ENCODE measurements at regions not wholly inside any gene's neighbourhood (a gene's known extent, or its start where the extent isn't known, plus 50 kb on each side); places are given as distances from the start of the nearest gene placed in this dataset.
"Not testable (repeated sequence)": the region's sequence is repeated elsewhere in the genome, so short reads cannot be mapped to it uniquely, and the experiment has no call there.

DNA sequence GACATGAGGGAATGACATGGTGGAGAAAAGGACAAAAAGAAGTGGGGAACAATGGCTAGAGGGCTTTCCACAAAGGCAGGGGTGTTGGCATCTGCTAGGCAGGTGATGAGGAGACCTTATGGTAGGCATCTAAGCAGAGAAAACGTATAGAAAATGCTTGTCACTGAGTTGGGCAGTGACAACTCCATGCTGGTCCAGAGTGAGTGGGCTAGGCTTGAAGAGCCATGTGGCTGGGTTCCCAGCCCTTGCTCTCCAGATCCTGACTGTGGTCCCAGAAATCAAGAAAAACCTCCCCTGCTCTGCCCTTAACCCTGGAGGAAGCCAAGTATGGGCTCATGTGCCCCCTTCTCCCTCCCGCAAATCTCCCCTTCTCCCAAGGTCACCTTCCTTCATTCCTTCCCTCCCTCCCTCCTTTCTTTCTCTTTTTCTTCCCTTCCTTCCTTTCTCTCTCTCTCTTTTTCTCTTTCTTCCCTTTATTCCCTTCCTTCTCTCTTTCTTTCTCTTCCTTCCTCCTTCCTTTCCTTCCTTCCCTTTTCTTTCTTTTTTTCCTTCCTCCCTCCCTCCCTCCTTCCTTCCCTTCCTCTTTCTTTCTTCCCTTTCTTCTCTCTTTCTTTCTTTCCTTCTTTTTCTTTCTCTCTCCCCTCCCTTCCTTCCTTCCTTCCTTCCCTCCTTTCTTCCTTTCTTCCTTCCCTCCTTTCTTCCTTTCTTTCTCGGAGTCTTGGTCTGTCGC, 102.8 kb downstream of the NAV1 start:
- Histone ChIP-seq H3K36me3 (no peaks in the 10 kb centered on the region), H3K27ac (peak overlapping the region; percentile 46 to 54), H3K9me3 (no peaks in the 10 kb centered on the region), H3K27me3 (no peaks in the 10 kb centered on the region), H3K4me3 (no peak overlapping the region), H3K4me1 (no peaks in the 10 kb centered on the region)
- no peak for DNase-seq
- intact Hi-C loops (cut with DNase I; ENCODE audit: low total_unique reads) = no loop called here
- TF ChIP-seq POLR2A (IDR thresholded peaks at IDR 0.05) = no peak
- TF ChIP-seq, protein P1, sequence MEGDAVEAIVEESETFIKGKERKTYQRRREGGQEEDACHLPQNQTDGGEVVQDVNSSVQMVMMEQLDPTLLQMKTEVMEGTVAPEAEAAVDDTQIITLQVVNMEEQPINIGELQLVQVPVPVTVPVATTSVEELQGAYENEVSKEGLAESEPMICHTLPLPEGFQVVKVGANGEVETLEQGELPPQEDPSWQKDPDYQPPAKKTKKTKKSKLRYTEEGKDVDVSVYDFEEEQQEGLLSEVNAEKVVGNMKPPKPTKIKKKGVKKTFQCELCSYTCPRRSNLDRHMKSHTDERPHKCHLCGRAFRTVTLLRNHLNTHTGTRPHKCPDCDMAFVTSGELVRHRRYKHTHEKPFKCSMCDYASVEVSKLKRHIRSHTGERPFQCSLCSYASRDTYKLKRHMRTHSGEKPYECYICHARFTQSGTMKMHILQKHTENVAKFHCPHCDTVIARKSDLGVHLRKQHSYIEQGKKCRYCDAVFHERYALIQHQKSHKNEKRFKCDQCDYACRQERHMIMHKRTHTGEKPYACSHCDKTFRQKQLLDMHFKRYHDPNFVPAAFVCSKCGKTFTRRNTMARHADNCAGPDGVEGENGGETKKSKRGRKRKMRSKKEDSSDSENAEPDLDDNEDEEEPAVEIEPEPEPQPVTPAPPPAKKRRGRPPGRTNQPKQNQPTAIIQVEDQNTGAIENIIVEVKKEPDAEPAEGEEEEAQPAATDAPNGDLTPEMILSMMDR (IDR thresholded peaks at IDR 0.05) = no peak

DNA sequence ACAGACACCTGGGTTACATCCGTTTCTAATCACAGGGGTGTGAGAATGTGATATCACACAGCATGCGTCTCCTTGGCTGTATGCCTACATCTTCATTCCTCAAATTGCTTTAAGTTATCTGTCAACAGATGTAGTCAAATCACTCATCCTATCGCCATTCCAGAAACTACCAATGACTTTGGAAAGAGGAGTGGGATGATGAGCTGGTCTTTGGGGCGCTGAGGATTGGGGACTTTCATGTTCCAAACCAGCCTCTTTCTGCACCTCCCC, 104.8 kb downstream of the NAV1 start:
- no peak for TF ChIP-seq POLR2A (IDR thresholded peaks at IDR 0.05)
- TF ChIP-seq, protein P1 (IDR thresholded peaks at IDR 0.05) = no peak
- no peaks in the 10 kb centered on the region for H3K27me3 ChIP-seq
- no peaks in the 10 kb centered on the region for H3K36me3 ChIP-seq
- no peaks in the 10 kb centered on the region for H3K4me1 ChIP-seq
- intact Hi-C loops (cut with DNase I; ENCODE audit: low total_unique reads) = no loop called here
- H3K4me3 ChIP-seq = no peak overlapping the region
- H3K9me3 ChIP-seq = no peaks in the 10 kb centered on the region
- no peak overlapping the region for H3K27ac ChIP-seq
- DNase-seq = no peak

DNA sequence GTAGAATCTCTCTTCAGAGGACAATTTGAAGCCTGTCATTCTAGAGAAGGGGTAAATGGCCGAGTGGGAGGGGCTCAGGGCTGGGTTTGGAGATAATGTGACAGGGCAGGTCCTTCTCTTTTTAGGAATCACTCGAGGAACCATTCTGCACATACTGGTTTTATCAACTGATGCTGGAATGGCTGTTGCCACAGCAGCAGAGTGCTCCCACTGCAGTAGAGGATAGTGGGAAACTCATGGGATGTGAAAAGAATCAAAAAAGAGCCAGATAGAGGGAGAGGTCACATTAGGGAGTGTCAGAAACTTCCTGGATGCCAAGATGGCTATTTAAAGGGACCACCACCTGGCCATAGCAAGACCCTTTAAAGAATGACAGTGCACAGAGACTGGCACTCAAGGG, 105.3 kb downstream of the NAV1 start:
- Histone ChIP-seq H3K27me3 (no peaks in the 10 kb centered on the region), H3K4me1 (no peaks in the 10 kb centered on the region), H3K27ac (no peak overlapping the region), H3K36me3 (no peaks in the 10 kb centered on the region), H3K4me3 (no peak overlapping the region), H3K9me3 (no peaks in the 10 kb centered on the region)
- intact Hi-C loops (cut with DNase I; ENCODE audit: low total_unique reads) = no loop called here
- no peak for DNase-seq
- no peak for TF ChIP-seq POLR2A (IDR thresholded peaks at IDR 0.05)
- TF ChIP-seq, protein P1 (IDR thresholded peaks at IDR 0.05) = no peak

DNA sequence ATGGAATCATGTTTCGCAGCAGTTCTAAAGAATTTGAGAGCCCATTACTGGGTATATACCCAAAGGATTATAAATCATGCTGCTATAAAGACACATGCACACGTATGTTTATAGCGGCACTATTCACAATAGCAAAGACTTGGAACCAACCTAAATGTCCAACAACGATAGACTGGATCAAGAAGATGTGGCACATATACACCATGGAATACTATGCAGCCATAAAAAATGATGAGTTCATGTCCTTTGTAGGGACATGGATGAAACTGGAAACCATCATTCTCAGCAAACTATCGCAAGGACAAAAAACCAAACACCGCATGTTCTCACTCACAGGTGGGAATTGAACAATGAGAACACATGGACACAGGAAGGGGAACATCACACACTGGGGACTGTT, 106.1 kb downstream of the NAV1 start:
- intact Hi-C loops (cut with DNase I; ENCODE audit: low total_unique reads); H3K27me3 ChIP-seq; DNase-seq; H3K4me1 ChIP-seq; H3K4me3 ChIP-seq; H3K36me3 ChIP-seq; H3K27ac ChIP-seq; H3K9me3 ChIP-seq: not testable (repeated sequence)

DNA sequence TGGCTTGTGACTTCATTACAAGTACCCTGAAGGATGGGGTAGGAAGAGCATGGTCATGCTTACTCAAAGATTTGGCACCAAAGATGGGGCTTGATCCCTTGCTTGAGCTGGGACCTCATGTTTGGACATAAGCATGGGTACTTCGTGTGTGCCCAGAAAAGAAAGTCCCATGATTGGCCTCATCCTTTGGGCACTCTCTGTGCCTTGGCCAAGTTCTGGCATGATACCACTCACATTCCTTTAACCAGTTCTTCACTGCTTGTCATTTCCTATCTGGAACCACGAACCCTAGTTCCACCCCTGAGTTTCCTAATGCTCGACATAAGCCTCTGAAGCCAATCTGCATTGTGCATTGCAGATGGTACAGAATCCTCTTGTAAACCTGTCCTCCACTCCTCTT, 107.0 kb downstream of the NAV1 start:
- H3K4me1 ChIP-seq = no peaks in the 10 kb centered on the region
- no peaks in the 10 kb centered on the region for H3K36me3 ChIP-seq
- no peaks in the 10 kb centered on the region for H3K27me3 ChIP-seq
- no peaks in the 10 kb centered on the region for H3K9me3 ChIP-seq
- no peak overlapping the region for H3K27ac ChIP-seq
- H3K4me3 ChIP-seq = no peak overlapping the region
- no peak for DNase-seq
- intact Hi-C loops (cut with DNase I; ENCODE audit: low total_unique reads) = no loop called here
- TF ChIP-seq, protein P1 (IDR thresholded peaks at IDR 0.05) = no peak
- TF ChIP-seq POLR2A (IDR thresholded peaks at IDR 0.05) = no peak
